ENCODE measurements at regions not wholly inside any gene's neighbourhood (a gene's known extent, or its start where the extent isn't known, plus 50 kb on each side); places are given as distances from the start of the nearest gene placed in this dataset.
A peak's percentile ranks its signal among the peaks of the same experiment; 100 is the strongest.

DNA sequence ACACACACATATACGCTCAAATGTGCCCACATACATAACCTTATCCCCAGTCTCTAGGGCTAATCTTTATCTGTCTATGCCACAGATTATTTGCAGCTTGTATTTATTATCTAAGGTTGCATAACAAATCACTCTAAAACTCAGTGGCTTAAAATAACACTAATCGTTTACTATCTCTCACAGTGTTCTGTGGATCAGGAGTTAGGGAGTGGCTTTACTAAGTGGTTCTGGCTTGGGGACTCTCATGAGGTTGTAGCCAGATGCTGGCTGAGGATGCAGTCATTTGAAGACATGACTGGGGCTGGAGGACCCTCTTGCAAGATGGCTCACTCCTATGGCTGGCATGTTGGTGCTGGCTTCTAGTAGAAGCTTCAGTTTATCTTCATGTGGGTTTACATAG, 68.5 kb upstream of the LNX1 start:
- H3K36me3 ChIP-seq, result no peaks in the 10 kb centered on the region
- H3K9me3 ChIP-seq, result no peaks in the 10 kb centered on the region
- no peak for DNase-seq
- intact Hi-C loops (cut with DNase I), result no loop called here
- H3K4me1 ChIP-seq, result peaks cover 0 to 18% (median 9%) of the 10 kb centered on the region in 4 donors
- no peaks in the 10 kb centered on the region for H3K27me3 ChIP-seq
- WGBS, 2 donors, result 75 to 83% methylated on average over 2 of the region's 2 CpGs
- TF ChIP-seq POLR2AphosphoS5 (IDR thresholded peaks at IDR 0.05), result no peak
- TF ChIP-seq, protein P1, sequence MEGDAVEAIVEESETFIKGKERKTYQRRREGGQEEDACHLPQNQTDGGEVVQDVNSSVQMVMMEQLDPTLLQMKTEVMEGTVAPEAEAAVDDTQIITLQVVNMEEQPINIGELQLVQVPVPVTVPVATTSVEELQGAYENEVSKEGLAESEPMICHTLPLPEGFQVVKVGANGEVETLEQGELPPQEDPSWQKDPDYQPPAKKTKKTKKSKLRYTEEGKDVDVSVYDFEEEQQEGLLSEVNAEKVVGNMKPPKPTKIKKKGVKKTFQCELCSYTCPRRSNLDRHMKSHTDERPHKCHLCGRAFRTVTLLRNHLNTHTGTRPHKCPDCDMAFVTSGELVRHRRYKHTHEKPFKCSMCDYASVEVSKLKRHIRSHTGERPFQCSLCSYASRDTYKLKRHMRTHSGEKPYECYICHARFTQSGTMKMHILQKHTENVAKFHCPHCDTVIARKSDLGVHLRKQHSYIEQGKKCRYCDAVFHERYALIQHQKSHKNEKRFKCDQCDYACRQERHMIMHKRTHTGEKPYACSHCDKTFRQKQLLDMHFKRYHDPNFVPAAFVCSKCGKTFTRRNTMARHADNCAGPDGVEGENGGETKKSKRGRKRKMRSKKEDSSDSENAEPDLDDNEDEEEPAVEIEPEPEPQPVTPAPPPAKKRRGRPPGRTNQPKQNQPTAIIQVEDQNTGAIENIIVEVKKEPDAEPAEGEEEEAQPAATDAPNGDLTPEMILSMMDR (IDR thresholded peaks at IDR 0.05), result no peak
- TF ChIP-seq POLR2A (IDR thresholded peaks at IDR 0.05), result no peak
- no peak for TF ChIP-seq EP300 (IDR thresholded peaks at IDR 0.05)
- peak overlapping the region in 1 of 4 donors; percentile 49 for H3K27ac ChIP-seq
- no peak overlapping the region for H3K4me3 ChIP-seq

DNA sequence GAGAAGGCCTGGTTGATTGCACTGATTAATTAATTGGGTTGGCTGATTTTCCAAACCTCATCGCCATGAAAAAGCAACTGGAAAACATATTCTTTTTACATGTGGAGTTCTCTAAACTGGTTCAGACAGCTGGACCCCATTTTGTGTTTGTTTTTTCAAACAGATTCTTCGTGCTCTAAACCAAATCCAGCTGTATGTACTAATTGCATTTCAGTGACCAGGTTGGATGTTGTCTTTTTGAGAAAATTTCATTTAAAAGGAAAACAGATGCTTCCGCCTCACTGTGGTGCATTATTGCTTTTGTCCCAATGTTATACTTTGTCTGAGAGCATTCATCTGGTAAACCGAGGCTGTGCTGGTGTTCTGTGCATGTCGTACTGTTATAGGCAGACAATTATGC, 67.8 kb upstream of the LNX1 start:
- Histone ChIP-seq H3K9me3 (no peaks in the 10 kb centered on the region), H3K27me3 (no peaks in the 10 kb centered on the region), H3K36me3 (no peaks in the 10 kb centered on the region), H3K27ac (peak overlapping the region in 1 of 4 donors; percentile 49), H3K4me1 (peaks cover 0 to 24% (median 15%) of the 10 kb centered on the region in 4 donors), H3K4me3 (no peak overlapping the region)
- no peak for TF ChIP-seq POLR2AphosphoS5 (IDR thresholded peaks at IDR 0.05)
- TF ChIP-seq EP300 (IDR thresholded peaks at IDR 0.05), result no peak
- TF ChIP-seq, protein P1 (IDR thresholded peaks at IDR 0.05), result no peak
- TF ChIP-seq POLR2A (IDR thresholded peaks at IDR 0.05), result no peak
- 85% methylated on average over 5 of the region's 5 CpGs for WGBS, 2 donors
- no peak for DNase-seq
- intact Hi-C loops (cut with DNase I), result no loop called here

DNA sequence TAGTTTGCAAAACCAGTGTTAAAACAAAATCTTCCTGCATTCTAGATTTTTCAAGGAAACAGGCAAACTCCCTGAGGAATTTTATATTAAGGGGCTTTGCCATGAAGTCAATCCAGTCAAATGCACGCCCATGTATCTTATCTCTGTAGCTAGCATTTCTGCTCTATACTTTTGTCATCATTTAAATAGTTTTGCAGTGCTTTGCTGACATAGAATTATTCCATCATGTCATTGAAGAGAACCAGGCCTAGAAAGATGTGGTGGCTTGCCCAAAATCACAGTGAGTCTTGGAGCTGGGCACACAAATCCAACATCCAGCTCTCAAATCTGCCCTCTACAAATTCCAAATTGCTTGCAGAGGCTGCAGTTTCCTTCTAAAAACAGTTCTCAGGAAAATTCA, 66.7 kb upstream of the LNX1 start:
- no peak for DNase-seq
- WGBS, 2 donors, result 92 to 93% methylated on average over 1 of the region's 1 CpG
- H3K9me3 ChIP-seq, result no peaks in the 10 kb centered on the region
- H3K27me3 ChIP-seq, result no peaks in the 10 kb centered on the region
- no peak overlapping the region for H3K4me3 ChIP-seq
- intact Hi-C loops (cut with DNase I), result no loop called here
- TF ChIP-seq, protein P1 (IDR thresholded peaks at IDR 0.05), result no peak
- TF ChIP-seq POLR2AphosphoS5 (IDR thresholded peaks at IDR 0.05) (no peak), EP300 (IDR thresholded peaks at IDR 0.05) (no peak), POLR2A (IDR thresholded peaks at IDR 0.05) (no peak)
- H3K36me3 ChIP-seq, result no peaks in the 10 kb centered on the region
- H3K27ac ChIP-seq, result peak overlapping the region in 2 of 4 donors; percentile 36 to 49
- peaks cover 0 to 32% (median 21%) of the 10 kb centered on the region in 4 donors for H3K4me1 ChIP-seq

DNA sequence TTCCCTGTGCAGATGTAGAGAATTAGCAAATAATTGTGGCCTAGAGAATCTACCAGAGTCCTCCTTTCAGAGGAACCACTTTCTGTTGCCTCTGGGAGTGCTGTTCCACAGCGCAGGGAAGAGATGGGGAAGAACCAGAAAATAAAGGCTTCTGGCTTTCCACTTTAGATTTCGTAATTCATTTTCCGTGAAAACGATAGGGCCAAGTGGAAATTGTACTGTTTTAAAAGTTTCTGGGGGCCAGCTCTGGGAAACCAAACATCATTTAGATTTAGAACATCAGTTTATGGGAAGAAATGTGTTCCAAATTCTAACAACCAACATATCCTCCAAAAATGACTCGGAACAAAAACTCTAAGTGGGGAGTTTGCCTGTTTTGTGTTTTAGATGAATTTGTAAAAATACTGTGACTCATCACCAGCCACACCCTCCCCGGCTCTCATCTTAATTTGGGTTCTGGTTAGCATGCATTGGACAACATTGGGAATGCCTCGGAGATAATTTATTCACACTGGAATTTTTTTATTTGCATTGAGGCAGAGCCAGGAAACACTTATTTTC, 65.2 kb upstream of the LNX1 start:
- Histone ChIP-seq H3K27ac (peak overlapping the region; percentile 39 to 63 (median 54)), H3K36me3 (no peaks in the 10 kb centered on the region), H3K27me3 (no peaks in the 10 kb centered on the region), H3K4me3 (no peak overlapping the region), H3K4me1 (peaks cover 0 to 36% (median 24%) of the 10 kb centered on the region in 4 donors), H3K9me3 (no peaks in the 10 kb centered on the region)
- peak; percentile 75 for DNase-seq
- 83 to 87% methylated on average over 7 of the region's 7 CpGs for WGBS, 2 donors
- TF ChIP-seq POLR2A (IDR thresholded peaks at IDR 0.05), result no peak
- peak in 1 of 4 donors; percentile 5 for TF ChIP-seq EP300 (IDR thresholded peaks at IDR 0.05)
- TF ChIP-seq POLR2AphosphoS5 (IDR thresholded peaks at IDR 0.05), result peak in 2 of 4 donors; percentile 29 to 47
- TF ChIP-seq, protein P1 (IDR thresholded peaks at IDR 0.05), result peak in 3 of 4 experiments; percentile 5 to 29 (median 25)
- intact Hi-C loops (cut with DNase I), result no loop called here
